ENCODE measurements at regions not wholly inside any gene's neighbourhood (a gene's known extent, or its start where the extent isn't known, plus 50 kb on each side); places are given as distances from the start of the nearest gene placed in this dataset.
"Not testable (repeated sequence)": the region's sequence is repeated elsewhere in the genome, so short reads cannot be mapped to it uniquely, and the experiment has no call there.

- ATAC-seq (ENCODE audit: insufficient read depth, low read depth) (no peak), DNase-seq (no peak)
- Histone ChIP-seq H3K27me3 (ENCODE audit: insufficient read depth, low read length, poor library complexity) (no peaks in the 10 kb centered on the region), H3K36me3 (ENCODE audit: insufficient read depth, low read length) (no peaks in the 10 kb centered on the region), H3K27ac (ENCODE audit: low read length) (no peak overlapping the region), H3K9ac (ENCODE audit: low read depth, low read length) (no peak overlapping the region), H2AFZ (ENCODE audit: low read depth, low read length) (no peak overlapping the region), H3K79me2 (ENCODE audit: insufficient read depth, low read length) (no peaks in the 10 kb centered on the region), H3K4me1 (ENCODE audit: insufficient read depth, low read length) (no peaks in the 10 kb centered on the region), H4K20me1 (ENCODE audit: insufficient read depth, low read length) (no peaks in the 10 kb centered on the region; the same call in 1 of the 2 replicates), H3K9me3 (ENCODE audit: insufficient read depth, low read length, severe bottlenecking) (no peaks in the 10 kb centered on the region), H3K4me2 (ENCODE audit: insufficient read depth, low read length) (no peak overlapping the region), H3K4me3 (ENCODE audit: low read depth in 1 of 2, low read length in 2 of 2) (no peak overlapping the region)
- no peak for TF ChIP-seq CTCF (IDR thresholded peaks at IDR 0.05; ENCODE audit: borderline replicate concordance, extremely low read depth, low read length, poor library complexity, severe bottlenecking)
- TF ChIP-seq EZH2 (IDR thresholded peaks at IDR 0.05; ENCODE audit: borderline replicate concordance, low read depth, low read length, severe bottlenecking): no peak
Measured at GRCh38 chr1:58227604-58228003, 318.9 kb downstream of the OMA1 start.

- no peak for DNase-seq
- H3K9me3 ChIP-seq (ENCODE audit: insufficient read depth, low read length, severe bottlenecking): no peaks in the 10 kb centered on the region
- H3K9ac ChIP-seq (ENCODE audit: low read depth, low read length): no peak overlapping the region
- H3K27ac ChIP-seq (ENCODE audit: low read length): no peak overlapping the region
- ATAC-seq (ENCODE audit: insufficient read depth, low read depth): no peak
- no peaks in the 10 kb centered on the region for H4K20me1 ChIP-seq (ENCODE audit: insufficient read depth, low read length)
- no peak overlapping the region for H3K4me2 ChIP-seq (ENCODE audit: insufficient read depth, low read length)
- peaks cover 4% of the 10 kb centered on the region for H3K27me3 ChIP-seq (ENCODE audit: insufficient read depth, low read length, poor library complexity)
- H3K79me2 ChIP-seq (ENCODE audit: insufficient read depth, low read length): no peaks in the 10 kb centered on the region
- H2AFZ ChIP-seq (ENCODE audit: low read depth, low read length): no peak overlapping the region
- H3K4me3 ChIP-seq (ENCODE audit: low read depth in 1 of 2, low read length in 2 of 2): no peak overlapping the region
- H3K36me3 ChIP-seq (ENCODE audit: insufficient read depth, low read length): no peaks in the 10 kb centered on the region
- no peaks in the 10 kb centered on the region for H3K4me1 ChIP-seq (ENCODE audit: insufficient read depth, low read length)
- no peak for TF ChIP-seq EZH2 (IDR thresholded peaks at IDR 0.05; ENCODE audit: borderline replicate concordance, low read depth, low read length, severe bottlenecking)
Measured at GRCh38 chr1:58223522-58223921, 323.0 kb downstream of the OMA1 start.

- no peak overlapping the region for H3K27ac ChIP-seq (ENCODE audit: low read length)
- no peaks in the 10 kb centered on the region for H3K4me1 ChIP-seq (ENCODE audit: insufficient read depth, low read length)
- H3K27me3 ChIP-seq (ENCODE audit: insufficient read depth, low read length, poor library complexity): peaks cover 4% of the 10 kb centered on the region
- no peaks in the 10 kb centered on the region for H3K9me3 ChIP-seq (ENCODE audit: insufficient read depth, low read length, severe bottlenecking)
- no peak for DNase-seq
- no peak overlapping the region for H3K4me3 ChIP-seq (ENCODE audit: low read depth in 1 of 2, low read length in 2 of 2)
- TF ChIP-seq EZH2 (IDR thresholded peaks at IDR 0.05; ENCODE audit: borderline replicate concordance, low read depth, low read length, severe bottlenecking) (no peak), CTCF (IDR thresholded peaks at IDR 0.05; ENCODE audit: borderline replicate concordance, extremely low read depth, low read length, poor library complexity, severe bottlenecking) (no peak)
- H3K4me2 ChIP-seq (ENCODE audit: insufficient read depth, low read length): no peak overlapping the region
- no peak for ATAC-seq (ENCODE audit: insufficient read depth, low read depth)
- no peaks in the 10 kb centered on the region for H3K79me2 ChIP-seq (ENCODE audit: insufficient read depth, low read length)
- H3K9ac ChIP-seq (ENCODE audit: low read depth, low read length): no peak overlapping the region
- H3K36me3 ChIP-seq (ENCODE audit: insufficient read depth, low read length): no peaks in the 10 kb centered on the region
- H2AFZ ChIP-seq (ENCODE audit: low read depth, low read length): no peak overlapping the region
- no peaks in the 10 kb centered on the region for H4K20me1 ChIP-seq (ENCODE audit: insufficient read depth, low read length)
Measured at GRCh38 chr1:58220836-58221472, 325.6 kb downstream of the OMA1 start.

GRCh38 chr1:58216169-58216568 is 330.4 kb downstream of the OMA1 start:
- not testable (repeated sequence) for ATAC-seq (ENCODE audit: insufficient read depth, low read depth); H3K36me3 ChIP-seq (ENCODE audit: insufficient read depth, low read length); H3K9ac ChIP-seq (ENCODE audit: low read depth, low read length); H3K4me1 ChIP-seq (ENCODE audit: insufficient read depth, low read length); H3K79me2 ChIP-seq (ENCODE audit: insufficient read depth, low read length); H3K4me3 ChIP-seq (ENCODE audit: low read depth in 1 of 2, low read length in 2 of 2); H4K20me1 ChIP-seq (ENCODE audit: insufficient read depth, low read length); H3K4me2 ChIP-seq (ENCODE audit: insufficient read depth, low read length); H2AFZ ChIP-seq (ENCODE audit: low read depth, low read length); H3K27me3 ChIP-seq (ENCODE audit: insufficient read depth, low read length, poor library complexity); H3K9me3 ChIP-seq (ENCODE audit: insufficient read depth, low read length, severe bottlenecking); H3K27ac ChIP-seq (ENCODE audit: low read length); DNase-seq

All from DND-41 (cell line).